Mucosa of rectum (tissue), 2 donors: ENCODE measurements at regions not wholly inside any gene's neighbourhood (a gene's known extent, or its start where the extent isn't known, plus 50 kb on each side); places are given as distances from the start of the nearest gene placed in this dataset.

Experiments
- H3K27ac ChIP-seq, 2 donors: one replicate each; pipeline ENCODE4 v1.7.0; 2013; ENCODE audit warnings: inconsistent platforms in 2 of 2, low read depth in 2 of 2, low read length in 2 of 2
- H3K27me3 ChIP-seq, 2 donors: one replicate each; pipeline ENCODE4 v1.7.0; 2013; ENCODE audit warnings: low read length in 2 of 2; ENCODE audit not compliant: control insufficient read depth in 2 of 2, insufficient read depth in 2 of 2
- H3K36me3 ChIP-seq, 2 donors: one replicate each; pipeline ENCODE4 v1.7.0; 2013; ENCODE audit warnings: low read length in 2 of 2; ENCODE audit not compliant: control insufficient read depth in 2 of 2, insufficient read depth in 2 of 2
- H3K4me1 ChIP-seq, 2 donors: one replicate each; pipeline ENCODE4 v1.7.0; 2013; ENCODE audit warnings: low read length in 2 of 2, mild to moderate bottlenecking in 1 of 2; ENCODE audit not compliant: control insufficient read depth in 2 of 2, insufficient read depth in 2 of 2
- H3K4me3 ChIP-seq, 2 donors: one replicate each; pipeline ENCODE4 v1.7.0; 2013; ENCODE audit warnings: low read length in 2 of 2
- H3K9ac ChIP-seq, 2 donors: one replicate each; pipeline ENCODE4 v1.7.0; 2013; ENCODE audit warnings: low read length in 2 of 2, low read depth in 1 of 2, mild to moderate bottlenecking in 1 of 2
- H3K9me3 ChIP-seq, 2 donors: one replicate each; pipeline ENCODE4 v1.7.0; 2013; ENCODE audit warnings: low read length in 2 of 2; ENCODE audit not compliant: control insufficient read depth in 2 of 2
- donor health status: healthy.
- donor health status: Normal muscosa, but diverticular disease.

DNA sequence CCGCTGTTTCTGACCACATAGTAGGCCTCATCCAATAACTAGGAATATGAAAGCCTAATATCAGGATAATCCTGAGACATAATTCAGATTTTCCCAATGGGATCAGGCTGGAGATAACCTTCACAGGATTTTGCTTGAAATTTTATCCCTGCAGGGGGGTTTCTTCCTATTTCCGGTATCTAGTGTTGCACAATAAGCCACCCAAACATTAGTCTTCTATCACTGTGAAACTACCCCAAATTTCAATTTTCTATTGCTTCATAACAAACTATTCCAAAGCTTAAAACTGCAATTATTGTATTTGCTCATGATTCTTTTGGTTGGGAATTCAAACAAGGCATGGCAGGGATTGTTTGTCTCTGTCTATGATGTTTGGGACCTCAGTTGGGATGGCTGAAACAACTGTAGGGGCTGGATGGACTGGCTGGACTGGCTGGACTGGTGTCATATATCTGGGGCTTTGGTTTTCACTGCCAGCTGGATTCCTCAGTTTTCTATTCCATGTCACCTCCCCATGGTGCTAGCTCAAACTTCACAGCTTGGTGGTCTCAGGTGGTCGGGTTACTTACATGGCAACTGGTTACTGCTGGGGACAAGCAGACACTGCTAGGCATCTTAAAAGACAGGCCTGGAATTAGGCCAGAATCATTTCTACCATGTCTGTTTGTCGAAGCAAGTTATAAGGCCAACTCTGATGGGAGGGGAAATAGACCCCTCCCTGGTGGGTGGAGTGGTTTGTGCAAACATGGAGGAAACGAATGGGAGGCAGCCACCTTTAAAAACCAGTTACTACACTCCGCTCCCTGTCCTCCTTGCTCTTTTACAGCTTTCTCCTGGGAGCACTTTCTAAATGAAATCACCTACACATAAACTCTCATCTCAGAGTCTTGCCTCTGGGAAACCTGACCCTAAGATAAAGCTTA, 88.2 kb upstream of the STT3B start:
- Histone ChIP-seq H3K9ac (no peak overlapping the region), H3K27me3 (no peaks in the 10 kb centered on the region), H3K9me3 (no peaks in the 10 kb centered on the region), H3K27ac (no peak overlapping the region), H3K4me3 (no peak overlapping the region), H3K36me3 (no peaks in the 10 kb centered on the region), H3K4me1 (peaks cover 0 to 4% of the 10 kb centered on the region in 2 donors)

DNA sequence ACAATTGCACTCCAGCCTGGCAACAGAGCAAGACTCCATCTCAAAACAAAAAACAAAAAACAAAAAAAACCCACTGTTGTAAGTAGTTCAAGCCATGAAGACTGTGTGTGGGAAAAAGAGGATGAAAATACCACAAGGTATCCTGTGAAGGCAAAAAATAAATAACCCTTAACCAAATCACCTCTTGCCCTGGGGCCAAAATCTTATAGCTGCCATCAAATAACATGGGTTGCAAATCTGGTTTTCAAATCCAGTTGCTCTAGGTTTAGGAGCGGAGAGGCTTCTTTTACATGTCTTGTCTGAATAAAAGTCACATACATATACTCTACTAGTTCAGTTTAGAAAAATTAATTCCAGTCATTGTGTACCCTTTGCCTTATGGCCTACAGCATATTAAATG, 87.0 kb upstream of the STT3B start:
- no peak overlapping the region for H3K4me3 ChIP-seq
- no peaks in the 10 kb centered on the region for H3K9me3 ChIP-seq
- H3K9ac ChIP-seq: no peak overlapping the region
- H3K27me3 ChIP-seq: no peaks in the 10 kb centered on the region
- no peaks in the 10 kb centered on the region for H3K36me3 ChIP-seq
- H3K4me1 ChIP-seq: peaks cover 0 to 4% of the 10 kb centered on the region in 2 donors
- H3K27ac ChIP-seq: no peak overlapping the region

DNA sequence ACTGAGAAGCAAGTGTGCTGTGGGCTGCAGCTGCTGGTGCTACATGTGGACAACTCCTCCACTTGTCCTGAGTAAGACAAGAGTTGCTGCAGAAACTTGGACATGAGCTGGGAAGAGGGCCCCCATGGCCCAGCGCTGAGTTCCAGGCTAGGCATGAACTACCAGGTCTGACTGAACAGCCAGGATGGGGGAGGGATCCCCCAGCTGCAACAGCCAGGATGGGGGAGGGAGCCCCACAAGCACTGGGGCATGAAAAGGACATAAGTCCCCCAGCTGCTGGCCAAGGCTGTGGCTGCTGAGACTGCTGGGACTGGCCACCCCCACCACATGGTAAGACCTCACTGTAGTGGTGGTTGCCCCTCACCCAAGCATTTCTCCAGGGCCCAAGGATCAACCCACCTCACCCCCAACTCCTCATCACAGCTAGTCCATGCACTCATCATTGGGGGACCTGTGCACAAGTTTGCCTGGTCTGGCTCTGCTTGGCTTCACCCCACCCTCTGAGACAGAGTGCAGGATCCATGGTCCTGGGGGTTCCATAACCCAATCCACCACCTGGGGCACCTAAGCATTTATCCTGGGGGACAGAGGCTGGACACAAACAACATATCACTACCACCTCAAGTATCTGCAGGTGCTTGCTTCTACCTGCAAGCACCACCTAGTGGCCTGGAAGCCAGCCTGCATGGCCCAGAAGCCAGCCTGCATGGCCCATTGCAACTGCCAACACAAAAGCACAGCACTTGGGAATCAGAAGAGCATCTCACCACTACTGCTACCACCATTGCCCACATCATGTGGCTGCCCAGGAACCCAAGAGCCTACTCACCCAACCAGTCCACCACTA, 84.5 kb upstream of the STT3B start:
- H3K27ac ChIP-seq: no peak overlapping the region
- H3K36me3 ChIP-seq: no peaks in the 10 kb centered on the region
- H3K4me3 ChIP-seq: no peak overlapping the region
- H3K9ac ChIP-seq: no peak overlapping the region
- no peaks in the 10 kb centered on the region for H3K9me3 ChIP-seq
- no peaks in the 10 kb centered on the region for H3K27me3 ChIP-seq
- H3K4me1 ChIP-seq: peaks cover 4 to 5% of the 10 kb centered on the region in 2 donors

DNA sequence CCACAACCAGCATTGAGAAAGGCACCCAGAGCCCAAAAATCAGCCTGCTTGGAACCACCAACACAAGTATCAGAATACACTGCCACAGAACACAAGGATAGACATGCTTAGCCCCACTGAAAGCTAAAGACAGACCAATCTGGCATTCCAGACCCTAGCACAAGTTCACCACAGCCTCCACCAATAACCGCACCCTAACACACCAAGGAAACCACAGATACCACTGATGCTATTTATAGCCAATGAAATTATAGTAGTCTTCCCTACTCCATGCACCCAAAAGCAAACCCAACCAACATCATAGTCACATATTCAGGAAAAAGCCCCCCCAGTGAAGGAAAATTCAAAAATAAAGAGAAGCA, 83.9 kb upstream of the STT3B start:
- H3K9me3 ChIP-seq: no peaks in the 10 kb centered on the region
- H3K4me3 ChIP-seq: no peak overlapping the region
- H3K9ac ChIP-seq: no peak overlapping the region
- H3K27me3 ChIP-seq: no peaks in the 10 kb centered on the region
- H3K27ac ChIP-seq: no peak overlapping the region
- peaks cover 4 to 5% of the 10 kb centered on the region in 2 donors for H3K4me1 ChIP-seq
- H3K36me3 ChIP-seq: no peaks in the 10 kb centered on the region

DNA sequence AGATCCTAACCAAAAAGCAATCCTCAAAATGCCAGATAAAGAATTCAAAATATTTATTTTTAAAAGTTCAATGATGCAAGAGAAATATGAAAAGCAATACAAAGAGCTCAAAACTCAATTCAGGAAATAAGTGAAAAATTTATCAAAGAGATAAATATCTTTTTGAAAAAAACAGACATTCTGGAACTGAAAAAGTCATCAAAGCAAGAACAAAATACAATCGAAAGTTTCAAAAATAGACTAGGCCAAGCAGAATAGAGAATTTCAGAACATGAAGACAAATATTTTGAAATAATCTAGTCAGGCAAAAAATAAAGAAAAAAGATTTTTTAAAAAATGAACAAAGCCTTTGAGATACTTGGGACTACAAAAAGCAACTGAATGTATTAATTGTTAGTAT, 83.4 kb upstream of the STT3B start:
- Histone ChIP-seq H3K4me1 (peaks cover 4 to 5% of the 10 kb centered on the region in 2 donors), H3K27ac (no peak overlapping the region), H3K4me3 (no peak overlapping the region), H3K27me3 (no peaks in the 10 kb centered on the region), H3K9ac (no peak overlapping the region), H3K36me3 (no peaks in the 10 kb centered on the region), H3K9me3 (no peaks in the 10 kb centered on the region)

DNA sequence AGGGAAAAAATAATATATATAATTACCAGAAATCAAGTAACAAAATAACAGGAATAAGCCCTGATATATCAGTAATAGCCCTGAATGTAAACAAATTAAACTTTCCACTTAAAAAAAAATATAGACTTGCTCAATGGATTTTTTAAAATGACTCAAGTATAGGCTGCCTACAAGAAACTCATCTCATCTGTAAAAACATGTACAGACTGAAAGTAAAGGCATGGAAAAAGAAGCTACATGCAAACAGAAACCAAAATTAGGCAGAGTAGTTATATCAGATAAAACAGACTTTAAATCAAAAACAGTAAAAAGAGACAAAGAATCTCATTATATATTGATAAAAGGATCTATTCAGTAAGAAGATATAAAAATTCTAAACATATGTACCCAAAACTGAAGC, 82.4 kb upstream of the STT3B start:
- Histone ChIP-seq H3K9me3 (no peaks in the 10 kb centered on the region), H3K27me3 (no peaks in the 10 kb centered on the region), H3K4me3 (no peak overlapping the region), H3K4me1 (peaks cover 4 to 5% of the 10 kb centered on the region in 2 donors), H3K27ac (no peak overlapping the region), H3K36me3 (no peaks in the 10 kb centered on the region), H3K9ac (no peak overlapping the region)

DNA sequence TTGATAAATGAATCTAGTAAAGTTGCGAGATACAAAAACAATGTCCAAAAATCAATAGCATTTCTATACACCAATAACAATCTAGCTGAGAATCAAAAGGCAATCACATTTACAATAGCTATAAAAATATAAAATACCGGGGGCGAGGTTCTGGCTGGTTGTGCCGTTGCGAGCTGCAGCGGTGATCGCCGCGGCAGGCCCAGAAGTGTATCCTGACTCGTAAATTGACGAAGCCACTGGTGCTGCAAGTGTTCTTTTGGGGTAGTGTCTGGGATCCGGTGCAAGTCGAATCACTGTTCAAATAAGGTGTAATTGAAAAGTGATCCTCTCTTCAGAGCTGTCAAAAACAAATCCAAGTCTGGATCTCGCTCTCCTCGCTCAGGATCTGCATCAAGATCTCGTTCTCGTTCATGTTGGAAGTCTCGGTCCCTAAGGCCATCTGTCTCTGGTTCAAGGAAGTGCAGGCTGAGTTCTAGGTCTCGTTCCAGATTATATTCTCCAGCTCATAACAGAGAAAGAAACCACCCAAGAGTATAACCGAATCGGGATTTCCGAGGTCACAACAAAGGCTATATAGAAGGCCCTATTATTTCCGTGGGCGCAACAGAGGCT, 80.1 kb upstream of the STT3B start:
- Histone ChIP-seq H3K27me3 (no peaks in the 10 kb centered on the region), H3K27ac (no peak overlapping the region), H3K36me3 (no peaks in the 10 kb centered on the region), H3K4me1 (peaks cover 4 to 5% of the 10 kb centered on the region in 2 donors), H3K9ac (no peak overlapping the region), H3K9me3 (no peaks in the 10 kb centered on the region), H3K4me3 (no peak overlapping the region)

DNA sequence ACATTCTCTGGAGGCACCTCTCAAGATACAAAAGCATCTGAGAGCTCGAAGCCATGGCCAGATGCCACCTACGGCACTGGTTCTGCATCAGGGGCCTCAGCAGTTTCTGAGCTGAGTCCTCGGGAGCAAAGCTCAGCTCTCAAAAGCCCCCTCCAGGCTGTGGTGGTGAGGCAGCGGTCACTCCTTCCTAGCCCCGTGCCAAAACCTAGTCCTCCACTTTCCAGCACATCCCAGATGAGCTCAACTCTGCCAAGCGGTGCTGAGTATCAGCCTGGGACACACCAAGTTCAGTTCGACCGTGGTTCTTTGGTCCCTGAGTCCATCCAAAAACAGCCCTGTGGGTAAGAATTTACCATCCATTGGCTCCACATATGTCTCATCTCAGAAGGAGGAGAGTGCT, 79.3 kb upstream of the STT3B start:
- H3K9ac ChIP-seq: no peak overlapping the region
- peaks cover 0 to 5% of the 10 kb centered on the region in 2 donors for H3K4me1 ChIP-seq
- H3K27me3 ChIP-seq: no peaks in the 10 kb centered on the region
- no peaks in the 10 kb centered on the region for H3K36me3 ChIP-seq
- H3K4me3 ChIP-seq: no peak overlapping the region
- H3K27ac ChIP-seq: no peak overlapping the region
- H3K9me3 ChIP-seq: no peaks in the 10 kb centered on the region

DNA sequence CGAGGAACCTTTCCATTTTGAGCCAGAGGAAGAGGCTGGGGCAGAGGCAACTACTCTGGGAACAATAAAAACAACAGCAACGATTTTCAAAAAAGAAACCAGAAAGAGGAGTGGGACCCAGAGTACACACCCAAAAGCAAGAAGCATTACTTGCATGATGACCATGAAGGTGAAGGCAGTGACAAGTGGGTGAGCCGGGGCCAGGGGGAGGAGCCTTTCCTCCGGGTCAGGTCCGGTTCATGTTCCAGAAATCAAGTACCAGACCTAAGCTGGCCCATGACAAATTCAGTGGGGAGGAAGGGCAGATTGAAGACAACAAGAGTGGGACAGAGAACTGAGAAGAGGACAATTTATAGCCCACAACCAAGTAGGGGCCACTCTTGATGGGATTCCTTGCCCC, 77.2 kb upstream of the STT3B start:
- peaks cover 0 to 5% of the 10 kb centered on the region in 2 donors for H3K4me1 ChIP-seq
- H3K27ac ChIP-seq: no peak overlapping the region
- H3K4me3 ChIP-seq: no peak overlapping the region
- H3K36me3 ChIP-seq: no peaks in the 10 kb centered on the region
- H3K27me3 ChIP-seq: no peaks in the 10 kb centered on the region
- no peaks in the 10 kb centered on the region for H3K9me3 ChIP-seq
- no peak overlapping the region for H3K9ac ChIP-seq

DNA sequence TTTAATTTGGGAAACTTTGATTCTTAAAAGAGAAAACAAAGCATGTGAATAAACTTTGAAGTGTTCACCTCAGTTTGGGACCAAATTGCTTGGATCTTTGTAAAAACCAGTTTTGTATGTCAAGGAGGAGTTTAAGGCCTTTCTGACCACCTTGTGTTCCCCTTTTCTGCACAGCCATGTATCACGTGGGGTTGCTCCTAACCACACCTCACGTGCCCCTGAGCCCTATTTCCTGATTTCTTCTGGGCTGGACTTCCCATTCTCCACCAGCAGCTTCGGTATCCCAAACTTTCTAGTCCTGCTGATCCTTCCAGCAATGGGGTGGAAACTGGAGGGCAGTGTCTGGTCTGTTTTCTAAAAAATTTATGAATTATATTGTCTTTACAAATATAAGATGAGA, 76.4 kb upstream of the STT3B start:
- H3K9ac ChIP-seq: no peak overlapping the region
- H3K36me3 ChIP-seq: no peaks in the 10 kb centered on the region
- H3K4me3 ChIP-seq: no peak overlapping the region
- H3K27me3 ChIP-seq: no peaks in the 10 kb centered on the region
- no peaks in the 10 kb centered on the region for H3K9me3 ChIP-seq
- H3K27ac ChIP-seq: no peak overlapping the region
- H3K4me1 ChIP-seq: peaks cover 0 to 5% of the 10 kb centered on the region in 2 donors
